HG02884 (cell line): ENCODE measurements at regions not wholly inside any gene's neighbourhood (a gene's known extent, or its start where the extent isn't known, plus 50 kb on each side); places are given as distances from the start of the nearest gene placed in this dataset.
A peak's percentile ranks its signal among the peaks of the same experiment; 100 is the strongest.
"Not testable (repeated sequence)": the region's sequence is repeated elsewhere in the genome, so short reads cannot be mapped to it uniquely, and the experiment has no call there.

Experiments used
- ATAC-seq: cut with Tn5 transposase; IDR thresholded peaks from one replicate; pipeline ENCODE4 v1.9.1; 2021; ENCODE audit warnings: mild to moderate bottlenecking, moderate library complexity; ENCODE audit not compliant: unreplicated experiment

GRCh38 chr12:67716817-67717216, 68.3 kb downstream of the DYRK2 start:
- no peak for ATAC-seq

- not testable (repeated sequence) for ATAC-seq
Observed at GRCh38 chr12:67719303-67719702, 70.8 kb downstream of the DYRK2 start.

GRCh38 chr12:67720351-67720856, 71.9 kb downstream of the DYRK2 start:
- ATAC-seq: no peak

- no peak for ATAC-seq
Observed at GRCh38 chr12:67721248-67721647, 72.7 kb downstream of the DYRK2 start.

- no peak for ATAC-seq
Observed at GRCh38 chr12:67722296-67722695, 73.8 kb downstream of the DYRK2 start.

GRCh38 chr12:67726868-67727267, 78.3 kb downstream of the DYRK2 start:
- no peak for ATAC-seq

GRCh38 chr12:67727702-67728666, 79.4 kb downstream of the DYRK2 start:
- ATAC-seq: no peak

- no peak for ATAC-seq
Observed at GRCh38 chr12:67732857-67733256, 84.3 kb downstream of the DYRK2 start.

- no peak for ATAC-seq
Observed at GRCh38 chr12:67735868-67736267, 87.3 kb downstream of the DYRK2 start.

GRCh38 chr12:67740711-67741110, 92.2 kb downstream of the DYRK2 start:
- no peak for ATAC-seq

- ATAC-seq: no peak
Observed at GRCh38 chr12:67741270-67741669, 92.7 kb downstream of the DYRK2 start.

GRCh38 chr12:67742461-67742860, 93.9 kb downstream of the DYRK2 start:
- ATAC-seq: no peak

- ATAC-seq: no peak
Observed at GRCh38 chr12:67747869-67748742, 99.6 kb downstream of the DYRK2 start.

GRCh38 chr12:67748743-67749040, 100.1 kb downstream of the DYRK2 start:
- no peak for ATAC-seq

GRCh38 chr12:67750513-67751183, 102.1 kb downstream of the DYRK2 start:
- no peak for ATAC-seq

GRCh38 chr12:67751381-67751928, 102.9 kb downstream of the DYRK2 start:
- ATAC-seq: no peak

- no peak for ATAC-seq
Observed at GRCh38 chr12:67752226-67752732, 103.7 kb downstream of the DYRK2 start.

- ATAC-seq: no peak
Observed at GRCh38 chr12:67754933-67755697, 106.6 kb downstream of the DYRK2 start.

GRCh38 chr12:67757651-67758050, 109.1 kb downstream of the DYRK2 start:
- peak; percentile 20 for ATAC-seq

- ATAC-seq: peak; percentile 95
Observed at GRCh38 chr12:67758119-67758518, 109.6 kb downstream of the DYRK2 start.
